ENCODE measurements at regions not wholly inside any gene's neighbourhood (a gene's known extent, or its start where the extent isn't known, plus 50 kb on each side); places are given as distances from the start of the nearest gene placed in this dataset.

DNA sequence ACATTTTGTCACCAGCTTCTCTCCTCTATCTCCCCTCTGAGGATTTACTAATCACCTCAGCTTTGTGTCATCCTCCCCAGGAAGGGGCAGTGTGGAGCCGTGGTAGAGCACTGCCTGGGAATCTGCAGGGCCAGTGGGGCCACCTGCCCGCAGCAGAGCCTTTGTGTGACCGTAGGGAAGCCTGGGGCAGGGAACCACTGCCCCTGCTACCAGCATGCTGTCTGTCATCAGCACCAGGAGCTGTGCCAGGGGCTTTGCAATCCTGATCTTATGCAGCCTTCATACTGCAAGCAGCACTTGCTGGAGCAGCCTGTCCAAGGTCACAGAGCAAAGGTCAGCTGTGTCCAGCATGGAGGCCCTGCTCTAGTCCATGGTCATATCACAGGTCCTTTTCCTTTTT, 170.2 kb upstream of the IL12A start:
- Histone ChIP-seq H3K4me3 (ENCODE audit: low read depth, low read length) (no peak overlapping the region), H3K27me3 (ENCODE audit: control insufficient read depth, insufficient read depth, low read length) (no peaks in the 10 kb centered on the region), H3K9ac (ENCODE audit: low read depth, low read length) (no peak overlapping the region), H3K9me3 (ENCODE audit: control insufficient read depth, insufficient read depth, low read length) (no peaks in the 10 kb centered on the region), H3K4me1 (ENCODE audit: control insufficient read depth, insufficient read depth, low read length) (peaks cover 7% of the 10 kb centered on the region), H3K36me3 (ENCODE audit: control insufficient read depth, insufficient read depth, low read length) (no peaks in the 10 kb centered on the region)

DNA sequence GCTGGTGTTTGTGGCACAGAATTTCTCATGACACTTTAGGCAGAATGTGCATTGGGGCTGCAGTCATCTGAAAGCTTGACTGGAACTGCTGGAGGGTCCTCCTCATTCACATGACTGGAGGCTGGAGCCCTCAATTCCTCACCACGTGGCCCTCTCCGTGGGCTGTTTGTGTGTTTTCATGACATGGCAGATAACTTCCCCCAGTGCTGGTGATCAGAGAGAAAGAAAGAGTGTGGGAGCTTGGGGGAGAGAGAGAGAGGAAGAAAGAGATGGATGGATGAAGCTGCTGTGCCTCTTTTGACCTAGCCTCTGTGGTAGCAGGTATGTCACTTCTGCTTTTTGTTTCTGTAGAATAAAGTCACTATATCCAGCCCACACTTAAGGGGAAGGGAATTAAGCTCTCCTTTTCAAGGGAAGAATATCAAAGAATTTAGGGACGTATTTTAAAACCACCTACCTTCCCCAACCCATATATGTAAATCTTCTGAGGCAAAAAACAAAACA, 169.6 kb upstream of the IL12A start:
- H3K9me3 ChIP-seq (ENCODE audit: control insufficient read depth, insufficient read depth, low read length), result no peaks in the 10 kb centered on the region
- peaks cover 4% of the 10 kb centered on the region for H3K4me1 ChIP-seq (ENCODE audit: control insufficient read depth, insufficient read depth, low read length)
- no peaks in the 10 kb centered on the region for H3K36me3 ChIP-seq (ENCODE audit: control insufficient read depth, insufficient read depth, low read length)
- no peak overlapping the region for H3K9ac ChIP-seq (ENCODE audit: low read depth, low read length)
- H3K27me3 ChIP-seq (ENCODE audit: control insufficient read depth, insufficient read depth, low read length), result no peaks in the 10 kb centered on the region
- H3K4me3 ChIP-seq (ENCODE audit: low read depth, low read length), result no peak overlapping the region

DNA sequence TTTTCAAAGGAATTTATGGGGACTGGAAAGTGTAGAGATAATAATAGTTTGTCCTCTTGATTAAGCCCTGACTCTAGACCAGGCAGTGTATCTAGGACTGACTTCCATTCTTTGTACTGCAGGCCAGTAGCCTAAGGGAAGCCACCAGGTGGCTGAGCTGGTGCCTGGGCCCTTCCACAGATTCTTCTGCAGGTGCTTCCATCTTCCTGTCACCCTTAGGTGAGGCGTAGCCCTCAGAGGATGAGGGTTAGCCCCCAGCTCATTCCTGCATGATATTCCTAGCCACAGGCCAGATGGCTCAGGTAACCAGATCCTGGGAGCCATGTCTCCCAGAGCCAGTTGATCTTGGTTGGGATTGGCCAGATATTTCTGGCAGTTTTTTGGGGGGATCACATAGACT, 169.0 kb upstream of the IL12A start:
- no peaks in the 10 kb centered on the region for H3K9me3 ChIP-seq (ENCODE audit: control insufficient read depth, insufficient read depth, low read length)
- H3K36me3 ChIP-seq (ENCODE audit: control insufficient read depth, insufficient read depth, low read length), result no peaks in the 10 kb centered on the region
- H3K27me3 ChIP-seq (ENCODE audit: control insufficient read depth, insufficient read depth, low read length), result no peaks in the 10 kb centered on the region
- no peak overlapping the region for H3K9ac ChIP-seq (ENCODE audit: low read depth, low read length)
- no peak overlapping the region for H3K4me3 ChIP-seq (ENCODE audit: low read depth, low read length)
- no peaks in the 10 kb centered on the region for H3K4me1 ChIP-seq (ENCODE audit: control insufficient read depth, insufficient read depth, low read length)

DNA sequence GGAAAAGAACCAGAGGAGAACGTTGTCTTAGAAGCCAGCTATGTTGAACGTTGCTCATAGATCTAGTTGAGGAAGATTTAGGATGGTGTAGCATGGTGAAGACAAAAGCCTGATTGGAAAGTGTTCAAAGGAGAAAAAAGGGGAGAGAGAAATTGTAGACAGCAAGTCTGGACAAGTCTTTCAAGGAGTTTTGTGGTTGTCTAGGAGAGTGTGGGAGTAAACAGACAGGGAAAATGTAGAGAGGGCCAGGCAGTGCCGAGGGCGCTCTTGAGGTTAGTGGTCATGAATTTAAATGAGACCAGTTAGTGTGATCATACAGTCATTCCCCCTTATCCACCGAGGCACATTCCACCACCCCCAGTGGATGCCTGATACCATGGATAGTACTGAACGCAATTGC, 167.5 kb upstream of the IL12A start:
- Histone ChIP-seq H3K9me3 (ENCODE audit: control insufficient read depth, insufficient read depth, low read length) (no peaks in the 10 kb centered on the region), H3K4me1 (ENCODE audit: control insufficient read depth, insufficient read depth, low read length) (no peaks in the 10 kb centered on the region), H3K4me3 (ENCODE audit: low read depth, low read length) (no peak overlapping the region)

DNA sequence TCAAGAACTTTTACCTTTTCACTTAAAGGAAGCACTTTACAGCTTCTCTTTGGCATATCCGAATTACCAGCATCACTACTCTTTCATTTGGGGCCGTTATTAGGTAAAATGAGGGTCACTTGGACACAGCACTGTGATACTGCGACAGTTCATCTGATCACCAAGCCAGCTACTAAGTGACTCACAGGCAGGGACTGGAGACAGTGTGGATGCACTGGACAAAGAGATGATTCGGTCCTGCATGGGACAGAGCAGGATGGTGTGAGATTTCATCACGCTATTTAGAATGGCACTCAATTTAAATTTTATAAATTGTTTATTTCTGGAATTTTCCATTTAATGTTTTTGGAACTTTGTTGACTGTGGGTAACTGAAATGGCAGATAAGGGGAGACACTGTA, 166.9 kb upstream of the IL12A start:
- Histone ChIP-seq H3K9ac (ENCODE audit: low read depth, low read length) (no peak overlapping the region), H3K4me1 (ENCODE audit: control insufficient read depth, insufficient read depth, low read length) (no peaks in the 10 kb centered on the region), H3K4me3 (ENCODE audit: low read depth, low read length) (no peak overlapping the region), H3K36me3 (ENCODE audit: control insufficient read depth, insufficient read depth, low read length) (no peaks in the 10 kb centered on the region), H3K27me3 (ENCODE audit: control insufficient read depth, insufficient read depth, low read length) (no peaks in the 10 kb centered on the region), H3K9me3 (ENCODE audit: control insufficient read depth, insufficient read depth, low read length) (no peaks in the 10 kb centered on the region)

More for the DNA sequence above, 167.5 kb upstream of the IL12A start:
- Histone ChIP-seq H3K27me3 (ENCODE audit: control insufficient read depth, insufficient read depth, low read length) (no peaks in the 10 kb centered on the region), H3K36me3 (ENCODE audit: control insufficient read depth, insufficient read depth, low read length) (no peaks in the 10 kb centered on the region), H3K9ac (ENCODE audit: low read depth, low read length) (no peak overlapping the region)

DNA sequence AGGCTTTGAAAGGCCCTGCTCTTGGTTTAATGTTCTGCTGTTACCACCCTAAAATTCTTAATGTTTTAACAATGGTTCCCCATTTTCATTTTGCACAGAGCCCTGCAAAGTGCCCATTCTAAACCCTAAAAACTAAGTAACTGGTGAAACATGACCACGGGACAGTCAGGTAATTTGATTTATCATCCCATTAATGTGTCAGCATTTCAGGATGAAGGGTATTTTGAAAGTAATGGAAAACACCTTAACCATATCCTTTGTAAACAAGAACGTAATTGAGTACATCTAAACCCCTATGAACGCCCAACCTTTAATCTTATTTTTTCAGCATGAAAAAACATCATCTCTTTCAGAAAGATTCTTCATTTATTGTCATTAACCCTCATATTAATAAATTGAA, 164.9 kb upstream of the IL12A start:
- Histone ChIP-seq H3K36me3 (ENCODE audit: control insufficient read depth, insufficient read depth, low read length) (no peaks in the 10 kb centered on the region), H3K4me1 (ENCODE audit: control insufficient read depth, insufficient read depth, low read length) (no peaks in the 10 kb centered on the region), H3K27me3 (ENCODE audit: control insufficient read depth, insufficient read depth, low read length) (no peaks in the 10 kb centered on the region), H3K9me3 (ENCODE audit: control insufficient read depth, insufficient read depth, low read length) (no peaks in the 10 kb centered on the region), H3K9ac (ENCODE audit: low read depth, low read length) (no peak overlapping the region), H3K4me3 (ENCODE audit: low read depth, low read length) (no peak overlapping the region)

DNA sequence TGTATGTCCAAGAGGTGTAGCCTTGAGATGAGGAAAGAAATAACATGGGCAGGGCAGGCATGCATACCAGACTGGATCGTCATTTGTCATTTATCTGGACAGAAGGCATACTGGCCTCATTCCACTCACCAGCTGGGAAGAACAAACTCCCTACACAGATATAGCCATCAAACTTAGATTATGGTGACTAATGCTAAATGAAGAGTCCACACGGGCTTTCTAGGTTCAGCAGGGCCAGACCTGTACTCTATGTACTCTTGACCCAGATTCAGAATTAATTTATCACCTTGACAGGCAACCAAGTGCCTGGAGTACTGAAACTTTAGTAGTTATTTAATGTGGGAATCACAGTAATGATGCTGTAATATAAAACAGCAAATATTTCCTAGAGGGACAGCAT, 164.3 kb upstream of the IL12A start:
- Histone ChIP-seq H3K4me1 (ENCODE audit: control insufficient read depth, insufficient read depth, low read length) (no peaks in the 10 kb centered on the region), H3K27me3 (ENCODE audit: control insufficient read depth, insufficient read depth, low read length) (no peaks in the 10 kb centered on the region), H3K36me3 (ENCODE audit: control insufficient read depth, insufficient read depth, low read length) (no peaks in the 10 kb centered on the region), H3K9me3 (ENCODE audit: control insufficient read depth, insufficient read depth, low read length) (no peaks in the 10 kb centered on the region), H3K4me3 (ENCODE audit: low read depth, low read length) (no peak overlapping the region), H3K9ac (ENCODE audit: low read depth, low read length) (no peak overlapping the region)

DNA sequence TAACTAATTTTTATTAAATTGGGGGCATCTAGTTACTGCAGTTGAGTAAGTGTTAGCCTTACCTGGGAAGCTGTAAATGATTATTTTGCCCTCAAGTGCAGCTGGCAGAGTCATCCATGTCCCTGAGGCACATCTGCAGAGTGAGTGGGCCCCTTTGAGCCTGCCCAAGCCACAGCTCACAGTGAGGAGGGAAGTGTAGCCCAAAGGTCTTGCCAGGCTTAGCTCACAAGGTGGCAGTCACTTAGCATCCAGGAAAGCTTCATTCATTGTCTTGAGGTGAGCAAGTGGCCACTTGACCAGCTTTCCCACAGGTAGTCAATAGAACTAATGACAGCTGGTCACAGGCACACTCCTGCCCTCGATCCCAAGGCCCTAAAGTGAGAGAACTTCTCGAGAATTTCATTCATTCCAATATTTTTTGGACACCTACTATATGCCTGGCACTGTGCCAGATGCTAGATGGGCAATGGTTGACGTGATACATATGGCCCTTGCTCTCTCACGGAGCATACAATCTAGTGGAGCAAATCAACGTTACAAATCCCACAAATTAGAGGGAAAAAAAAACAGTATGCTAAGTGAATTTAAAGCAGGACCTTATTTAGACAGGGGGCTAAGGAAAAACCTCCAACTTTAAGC, 163.3 kb upstream of the IL12A start:
- Histone ChIP-seq H3K36me3 (ENCODE audit: control insufficient read depth, insufficient read depth, low read length) (no peaks in the 10 kb centered on the region), H3K27me3 (ENCODE audit: control insufficient read depth, insufficient read depth, low read length) (no peaks in the 10 kb centered on the region), H3K4me3 (ENCODE audit: low read depth, low read length) (no peak overlapping the region), H3K9me3 (ENCODE audit: control insufficient read depth, insufficient read depth, low read length) (no peaks in the 10 kb centered on the region), H3K4me1 (ENCODE audit: control insufficient read depth, insufficient read depth, low read length) (no peaks in the 10 kb centered on the region), H3K9ac (ENCODE audit: low read depth, low read length) (no peak overlapping the region)

DNA sequence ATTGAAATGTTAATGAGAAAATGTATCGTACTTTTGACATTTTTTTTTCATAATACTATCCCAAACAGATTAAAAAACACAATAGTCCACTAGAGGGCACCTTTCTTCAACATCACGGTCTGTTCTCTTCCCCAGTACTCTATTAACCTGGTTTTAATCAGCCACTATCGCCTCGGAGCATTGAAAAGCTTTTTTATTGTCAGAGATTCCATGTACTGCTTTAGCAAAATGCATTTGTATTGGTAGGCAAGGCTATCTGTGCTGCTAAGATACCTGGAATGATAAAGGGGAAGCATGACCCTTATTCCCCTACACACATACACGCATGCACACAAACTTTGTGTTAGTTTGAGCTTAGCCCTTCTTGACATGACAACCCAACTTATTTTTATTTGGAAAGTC, 160.1 kb upstream of the IL12A start:
- Histone ChIP-seq H3K4me3 (ENCODE audit: low read depth, low read length) (no peak overlapping the region), H3K4me1 (ENCODE audit: control insufficient read depth, insufficient read depth, low read length) (no peaks in the 10 kb centered on the region), H3K36me3 (ENCODE audit: control insufficient read depth, insufficient read depth, low read length) (no peaks in the 10 kb centered on the region), H3K27me3 (ENCODE audit: control insufficient read depth, insufficient read depth, low read length) (no peaks in the 10 kb centered on the region), H3K9ac (ENCODE audit: low read depth, low read length) (no peak overlapping the region), H3K9me3 (ENCODE audit: control insufficient read depth, insufficient read depth, low read length) (no peaks in the 10 kb centered on the region)

DNA sequence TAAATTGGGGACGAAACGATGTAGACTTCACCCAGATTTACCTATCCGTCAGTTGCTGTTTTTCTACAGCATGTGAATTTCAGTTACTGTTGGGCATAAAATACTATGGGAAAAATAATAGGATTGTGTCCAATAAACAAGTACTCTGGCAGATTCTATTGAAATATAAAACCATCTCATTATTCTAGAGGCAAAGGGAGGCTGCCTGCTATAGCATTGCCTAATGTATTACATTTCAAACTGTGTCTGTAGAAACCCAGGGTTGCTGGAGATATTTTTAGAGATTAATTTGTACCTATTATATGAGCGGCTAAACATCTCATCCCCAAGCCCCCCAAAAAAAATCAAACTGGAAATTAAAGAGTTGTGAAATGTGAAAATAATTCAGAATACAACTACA, 159.6 kb upstream of the IL12A start:
- Histone ChIP-seq H3K36me3 (ENCODE audit: control insufficient read depth, insufficient read depth, low read length) (no peaks in the 10 kb centered on the region), H3K9ac (ENCODE audit: low read depth, low read length) (no peak overlapping the region), H3K9me3 (ENCODE audit: control insufficient read depth, insufficient read depth, low read length) (no peaks in the 10 kb centered on the region), H3K4me3 (ENCODE audit: low read depth, low read length) (no peak overlapping the region), H3K4me1 (ENCODE audit: control insufficient read depth, insufficient read depth, low read length) (no peaks in the 10 kb centered on the region), H3K27me3 (ENCODE audit: control insufficient read depth, insufficient read depth, low read length) (no peaks in the 10 kb centered on the region)

DNA sequence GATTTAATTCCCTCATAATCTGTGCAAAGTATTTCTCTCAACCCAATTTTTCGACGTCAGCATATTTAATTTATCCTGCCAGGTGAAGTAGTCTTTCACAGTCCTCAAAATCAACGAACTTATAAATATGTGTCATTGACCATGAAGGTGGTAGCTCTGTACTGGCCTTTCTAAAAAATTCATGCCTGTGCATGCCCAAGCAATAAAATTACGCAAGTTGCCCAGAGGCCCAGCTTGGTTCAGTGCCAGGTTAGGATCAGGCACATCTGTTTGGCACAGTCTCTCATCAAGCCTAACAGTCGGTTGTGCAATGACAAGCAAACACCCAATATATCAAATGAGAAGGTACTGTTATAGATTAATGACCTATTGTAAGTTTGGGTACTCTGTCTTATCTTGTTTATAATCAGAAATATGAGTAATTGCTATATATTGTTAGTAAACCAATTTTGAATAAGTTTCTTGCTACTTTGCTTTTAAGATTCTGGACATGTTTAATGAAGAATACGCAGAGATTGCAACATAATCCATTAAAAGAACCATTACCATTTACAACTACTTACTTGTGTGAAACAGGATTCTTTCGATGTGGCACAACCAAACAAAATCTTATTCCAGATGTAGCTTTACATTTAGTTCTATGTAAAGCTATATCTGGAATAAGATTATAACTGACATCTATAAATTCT, 159.0 kb upstream of the IL12A start:
- Histone ChIP-seq H3K36me3 (ENCODE audit: control insufficient read depth, insufficient read depth, low read length) (no peaks in the 10 kb centered on the region), H3K27me3 (ENCODE audit: control insufficient read depth, insufficient read depth, low read length) (no peaks in the 10 kb centered on the region), H3K9ac (ENCODE audit: low read depth, low read length) (no peak overlapping the region), H3K4me1 (ENCODE audit: control insufficient read depth, insufficient read depth, low read length) (no peaks in the 10 kb centered on the region), H3K4me3 (ENCODE audit: low read depth, low read length) (no peak overlapping the region), H3K9me3 (ENCODE audit: control insufficient read depth, insufficient read depth, low read length) (no peaks in the 10 kb centered on the region)

DNA sequence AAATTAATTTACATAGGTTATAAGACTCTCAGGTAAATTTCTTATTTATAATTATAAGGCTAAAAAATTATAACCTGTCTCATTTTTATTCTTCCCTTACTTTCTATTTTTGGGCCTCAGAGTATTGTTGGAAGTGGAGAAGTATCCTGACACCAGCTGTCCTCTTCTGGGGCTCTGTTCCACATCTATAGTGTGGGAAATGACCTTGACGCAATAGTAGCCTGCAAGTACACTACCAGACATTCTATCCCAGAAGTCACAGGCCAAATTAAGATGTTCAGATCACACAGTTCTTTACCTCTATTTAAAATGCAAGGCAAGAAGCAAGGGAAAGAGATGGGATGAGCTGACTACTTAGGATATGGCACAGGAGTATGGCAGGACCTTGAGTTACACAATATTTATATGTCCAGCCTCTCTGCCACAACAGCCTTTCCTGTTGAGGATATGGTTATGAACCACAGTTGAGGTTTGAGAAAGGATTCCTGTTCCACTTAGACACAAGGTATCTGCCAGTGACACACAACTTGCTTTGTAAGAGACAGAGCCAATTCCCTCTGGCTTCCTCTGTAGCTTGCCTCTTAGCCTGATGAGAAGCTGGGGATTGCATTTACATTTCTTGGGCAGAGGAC, 158.0 kb upstream of the IL12A start:
- Histone ChIP-seq H3K9me3 (ENCODE audit: control insufficient read depth, insufficient read depth, low read length) (no peaks in the 10 kb centered on the region), H3K27me3 (ENCODE audit: control insufficient read depth, insufficient read depth, low read length) (no peaks in the 10 kb centered on the region), H3K4me1 (ENCODE audit: control insufficient read depth, insufficient read depth, low read length) (no peaks in the 10 kb centered on the region), H3K4me3 (ENCODE audit: low read depth, low read length) (no peak overlapping the region), H3K9ac (ENCODE audit: low read depth, low read length) (no peak overlapping the region), H3K36me3 (ENCODE audit: control insufficient read depth, insufficient read depth, low read length) (no peaks in the 10 kb centered on the region)
